ENCODE measurements at regions not wholly inside any gene's neighbourhood (a gene's known extent, or its start where the extent isn't known, plus 50 kb on each side); places are given as distances from the start of the nearest gene placed in this dataset.

DNA sequence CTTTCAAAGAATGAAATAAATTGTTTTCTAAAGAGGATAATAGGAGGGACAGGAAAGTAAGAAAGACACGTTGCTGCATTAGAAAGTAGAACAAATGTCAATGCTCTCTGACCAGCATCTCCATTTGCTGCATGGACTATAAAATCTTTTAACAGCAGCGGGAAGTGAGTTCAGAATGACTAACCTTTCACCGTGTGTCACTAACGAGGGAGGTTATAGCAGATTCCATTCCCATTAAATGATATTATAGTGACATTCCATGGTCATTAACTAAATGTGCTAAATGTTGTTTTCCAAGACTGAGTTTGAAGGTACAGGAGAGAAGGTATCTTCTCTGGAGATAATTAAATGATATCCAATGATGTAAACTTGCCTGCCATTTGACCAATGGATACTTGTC is 127.1 kb upstream of the HS3ST3A1 start:
- no peak for TF ChIP-seq ZBTB7A (IDR thresholded peaks at IDR 0.05; ENCODE audit: low read depth)
- no peak for TF ChIP-seq TAF1 (IDR thresholded peaks at IDR 0.05; ENCODE audit: low read depth)
- TF ChIP-seq CEBPB (IDR thresholded peaks at IDR 0.05): no peak
- TF ChIP-seq, protein P1, sequence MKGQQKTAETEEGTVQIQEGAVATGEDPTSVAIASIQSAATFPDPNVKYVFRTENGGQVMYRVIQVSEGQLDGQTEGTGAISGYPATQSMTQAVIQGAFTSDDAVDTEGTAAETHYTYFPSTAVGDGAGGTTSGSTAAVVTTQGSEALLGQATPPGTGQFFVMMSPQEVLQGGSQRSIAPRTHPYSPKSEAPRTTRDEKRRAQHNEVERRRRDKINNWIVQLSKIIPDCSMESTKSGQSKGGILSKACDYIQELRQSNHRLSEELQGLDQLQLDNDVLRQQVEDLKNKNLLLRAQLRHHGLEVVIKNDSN (IDR thresholded peaks at IDR 0.05): no peak
- no peak for TF ChIP-seq FOXM1 (IDR thresholded peaks at IDR 0.05; ENCODE audit: borderline replicate concordance, low read depth)
- TF ChIP-seq EP300 (IDR thresholded peaks at IDR 0.05; ENCODE audit: borderline replicate concordance): no peak
- TF ChIP-seq RAD21 (IDR thresholded peaks at IDR 0.05; ENCODE audit: low read depth): no peak
- no peak for TF ChIP-seq CREB1 (IDR thresholded peaks at IDR 0.05; ENCODE audit: low read depth)
- TF ChIP-seq, protein P2, sequence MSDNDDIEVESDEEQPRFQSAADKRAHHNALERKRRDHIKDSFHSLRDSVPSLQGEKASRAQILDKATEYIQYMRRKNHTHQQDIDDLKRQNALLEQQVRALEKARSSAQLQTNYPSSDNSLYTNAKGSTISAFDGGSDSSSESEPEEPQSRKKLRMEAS (IDR thresholded peaks at IDR 0.05): no peak
- TF ChIP-seq NFIC (IDR thresholded peaks at IDR 0.05): no peak
- TF ChIP-seq TEAD4 (IDR thresholded peaks at IDR 0.05): no peak
- TF ChIP-seq EGR1 (IDR thresholded peaks at IDR 0.05): no peak
- no peak for TF ChIP-seq TCF12 (IDR thresholded peaks at IDR 0.05; ENCODE audit: low read depth)

DNA sequence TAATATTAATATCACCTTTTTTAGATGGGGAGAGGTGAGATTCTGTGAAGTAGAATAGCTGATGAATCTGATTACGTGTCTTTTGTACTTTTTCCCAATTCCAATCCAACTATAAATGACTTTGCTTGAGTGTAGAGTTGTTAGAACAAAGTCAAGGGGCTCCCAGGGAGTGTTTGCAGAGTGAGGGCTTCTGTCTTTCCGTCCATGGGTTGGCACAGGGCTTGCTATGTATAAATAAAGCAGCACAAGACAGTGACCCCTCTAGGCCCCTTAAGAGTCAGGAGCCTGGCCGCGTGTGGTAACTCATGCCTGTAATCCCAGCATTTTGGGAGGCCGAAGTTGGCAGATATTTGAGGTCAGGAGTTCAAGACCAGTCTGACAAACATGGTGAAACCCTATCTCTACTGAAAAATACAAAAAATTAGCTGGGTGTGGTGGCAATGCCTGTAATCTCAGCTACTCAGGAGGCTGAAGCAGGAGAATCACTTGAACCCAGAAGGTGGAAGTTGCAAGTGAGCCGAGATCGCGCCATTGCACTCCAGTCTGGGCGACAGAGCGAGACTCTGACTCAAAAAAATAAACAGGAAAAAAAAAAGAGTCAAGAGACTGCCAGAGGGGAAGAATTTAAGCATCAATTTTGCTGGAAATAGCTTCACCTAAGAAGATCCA is 127.9 kb upstream of the HS3ST3A1 start:
- TF ChIP-seq TAF1 (IDR thresholded peaks at IDR 0.05; ENCODE audit: low read depth) (no peak), YY1 (IDR thresholded peaks at IDR 0.05; ENCODE audit: low read depth) (no peak), RAD21 (IDR thresholded peaks at IDR 0.05; ENCODE audit: low read depth) (no peak)

DNA sequence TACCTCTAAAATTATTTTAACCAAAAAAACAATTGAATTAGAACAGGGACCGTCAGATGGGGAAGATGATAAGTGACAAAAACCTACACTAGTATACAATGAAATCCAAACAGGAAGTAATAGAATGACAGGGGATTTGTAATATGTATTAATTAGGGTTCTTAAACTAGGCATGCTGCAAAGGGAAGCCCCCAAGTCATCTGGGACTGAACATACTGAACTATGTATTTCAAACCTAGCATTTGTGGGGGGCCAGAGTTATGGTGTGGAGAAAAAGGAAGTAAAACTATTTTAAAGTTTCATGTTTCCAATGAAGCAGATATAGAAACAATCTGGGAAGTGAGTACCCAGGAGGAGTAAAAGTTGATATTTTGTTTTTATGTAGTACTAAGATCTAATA is 133.2 kb upstream of the HS3ST3A1 start:
- TF ChIP-seq YY1 (IDR thresholded peaks at IDR 0.05; ENCODE audit: low read depth): no peak
- no peak for TF ChIP-seq NFIC (IDR thresholded peaks at IDR 0.05)
- no peak for TF ChIP-seq CEBPB (IDR thresholded peaks at IDR 0.05)
- no peak for TF ChIP-seq FOXM1 (IDR thresholded peaks at IDR 0.05; ENCODE audit: borderline replicate concordance, low read depth)
- TF ChIP-seq, protein P2 (IDR thresholded peaks at IDR 0.05): no peak
- TF ChIP-seq EGR1 (IDR thresholded peaks at IDR 0.05): no peak
- TF ChIP-seq, protein P1 (IDR thresholded peaks at IDR 0.05): no peak
- TF ChIP-seq TEAD4 (IDR thresholded peaks at IDR 0.05): no peak
- TF ChIP-seq ZBTB7A (IDR thresholded peaks at IDR 0.05; ENCODE audit: low read depth): no peak
- TF ChIP-seq EP300 (IDR thresholded peaks at IDR 0.05; ENCODE audit: borderline replicate concordance): no peak
- no peak for TF ChIP-seq TCF12 (IDR thresholded peaks at IDR 0.05; ENCODE audit: low read depth)
- no peak for TF ChIP-seq RAD21 (IDR thresholded peaks at IDR 0.05; ENCODE audit: low read depth)

DNA sequence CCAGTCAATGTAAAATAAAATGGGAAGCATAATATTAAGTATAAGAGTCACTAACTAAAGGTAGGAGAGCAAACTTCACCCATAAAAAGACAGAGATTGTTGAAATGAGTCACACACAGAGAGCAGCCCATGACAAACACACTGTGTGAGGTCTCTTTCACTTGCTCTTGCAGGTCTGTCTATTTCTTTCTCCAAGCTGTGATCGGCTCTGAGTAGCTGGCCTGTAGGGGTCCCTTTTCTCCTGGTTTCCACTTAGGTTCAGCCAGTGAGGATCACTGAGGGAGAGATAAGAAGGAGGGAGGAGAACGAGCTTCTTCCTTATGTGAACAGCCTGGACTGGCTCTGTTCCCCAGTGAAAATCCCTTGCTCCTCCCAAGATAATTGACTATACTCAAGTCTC is 133.7 kb upstream of the HS3ST3A1 start:
- TF ChIP-seq REST (IDR thresholded peaks at IDR 0.05; ENCODE audit: low read depth) (no peak), TEAD4 (IDR thresholded peaks at IDR 0.05) (no peak), EGR1 (IDR thresholded peaks at IDR 0.05) (no peak), TAF1 (IDR thresholded peaks at IDR 0.05; ENCODE audit: low read depth) (no peak), TCF12 (IDR thresholded peaks at IDR 0.05; ENCODE audit: low read depth) (no peak), RAD21 (IDR thresholded peaks at IDR 0.05; ENCODE audit: low read depth) (no peak), NFIC (IDR thresholded peaks at IDR 0.05) (no peak)

GRCh38 chr17:13735861-13736260 is 134.1 kb upstream of the HS3ST3A1 start:
- TF ChIP-seq CEBPB (IDR thresholded peaks at IDR 0.05) (no peak), FOXM1 (IDR thresholded peaks at IDR 0.05; ENCODE audit: borderline replicate concordance, low read depth) (no peak), EGR1 (IDR thresholded peaks at IDR 0.05) (no peak), TAF1 (IDR thresholded peaks at IDR 0.05; ENCODE audit: low read depth) (no peak), NFIC (IDR thresholded peaks at IDR 0.05) (no peak), TEAD4 (IDR thresholded peaks at IDR 0.05) (no peak), TCF12 (IDR thresholded peaks at IDR 0.05; ENCODE audit: low read depth) (no peak), RAD21 (IDR thresholded peaks at IDR 0.05; ENCODE audit: low read depth) (no peak), EP300 (IDR thresholded peaks at IDR 0.05; ENCODE audit: borderline replicate concordance) (no peak), CREB1 (IDR thresholded peaks at IDR 0.05; ENCODE audit: low read depth) (no peak), ZBTB7A (IDR thresholded peaks at IDR 0.05; ENCODE audit: low read depth) (no peak), REST (IDR thresholded peaks at IDR 0.05; ENCODE audit: low read depth) (no peak), YY1 (IDR thresholded peaks at IDR 0.05; ENCODE audit: low read depth) (no peak)
- TF ChIP-seq, protein P2 (IDR thresholded peaks at IDR 0.05): no peak
- TF ChIP-seq, protein P1 (IDR thresholded peaks at IDR 0.05): no peak
